Spleen (tissue), 11 donors: ENCODE measurements at regions not wholly inside any gene's neighbourhood (a gene's known extent, or its start where the extent isn't known, plus 50 kb on each side); places are given as distances from the start of the nearest gene placed in this dataset.

Source experiments
- DNase-seq: peaks from one replicate; pipeline ENCODE4 v3.0.0-alpha.2; 2020
- H3K27ac ChIP-seq, 8 donors: fragments of 200-600 bp; sonication (generic) in 7 of 8; 1 replicate in 4 of 8; 2 replicates in 4 of 8; pipeline versions ENCODE4 v1.5.0 to v1.8.0; 2016 to 2021; ENCODE audit warnings: inconsistent platforms in 4 of 8, mild to moderate bottlenecking in 4 of 8, moderate library complexity in 1 of 8
- H3K27me3 ChIP-seq, 7 donors: fragments of 200-600 bp; sonication (generic) in 6 of 7; replicated peaks in 1 of 7; 1 replicate in 4 of 7; 2 replicates in 3 of 7; pipeline versions ENCODE4 v1.5.0 to v1.8.0; 2016 to 2021; ENCODE audit warnings: inconsistent platforms in 3 of 7, mild to moderate bottlenecking in 1 of 7
- H3K36me3 ChIP-seq, 6 donors: fragments of 200-600 bp; sonication (generic) in 5 of 6; 1 replicate in 4 of 6; 2 replicates in 2 of 6; pipeline versions ENCODE4 v1.5.0 to v1.8.0; 2016 to 2021; ENCODE audit warnings: inconsistent platforms in 2 of 6
- H3K4me1 ChIP-seq, 6 donors: fragments of 200-600 bp; sonication (generic) in 5 of 6; 1 replicate in 3 of 6; 2 replicates in 3 of 6; pipeline versions ENCODE4 v1.5.0 to v1.8.0; 2016 to 2021; ENCODE audit warnings: inconsistent platforms in 3 of 6
- H3K4me3 ChIP-seq, 8 donors: fragments of 200-600 bp; sonication (generic) in 7 of 8; 1 replicate in 4 of 8; 2 replicates in 4 of 8; pipeline versions ENCODE4 v1.5.0 to v1.8.0; 2016 to 2021; ENCODE audit warnings: inconsistent platforms in 4 of 8, mild to moderate bottlenecking in 4 of 8, moderate library complexity in 2 of 8
- H3K9me3 ChIP-seq, 8 donors: fragments of 200-600 bp; sonication (generic) in 7 of 8; 1 replicate in 4 of 8; 2 replicates in 4 of 8; pipeline versions ENCODE4 v1.5.0 to v1.8.0; 2016 to 2021; ENCODE audit warnings: inconsistent platforms in 4 of 8
- POLR2A ChIP-seq, 3 donors: fragments of 450-650 bp; IDR thresholded peaks; one replicate each; pipeline ENCODE4 v1.5.1; 2017; ENCODE audit warnings: antibody characterized with exemption in 3 of 3, mild to moderate bottlenecking in 1 of 3
- POLR2AphosphoS5 ChIP-seq, 3 donors: sonication (generic); formaldehyde crosslinking; IDR thresholded peaks; one replicate each; pipeline ENCODE4 v1.5.1; 2017; ENCODE audit warnings: antibody characterized with exemption in 3 of 3
- WGBS, 5 donors: extraction: QIAGEN DNeasy Blood & Tissue Kit in 3 of 5; methylation state at CpG; one replicate each; pipeline versions ENCODE4 v1.1.5 to v1.1.7; 2013 to 2018; 5-methylcytosine and 5-hydroxymethylcytosine counted together
- intact Hi-C: fragments of 100-400 bp; cut with DNase I; formaldehyde crosslinking; loops from one replicate; pipeline ENCODE4 v1.15.0; 2023; ENCODE audit warnings: low total_unique reads
- TF ChIP-seq, protein P1 (sequence below), 11 experiments: fragments of 200-600 bp in 7 of 11; fragments of 450-650 bp in 4 of 11; sonication (generic) in 4 of 11; IDR thresholded peaks in 8 of 11; conservative IDR thresholded peaks in 3 of 11; 1 replicate in 7 of 11; 2 replicates in 4 of 11; pipeline versions ENCODE4 v1.4.0 to v1.8.0; 2016 to 2021; ENCODE audit warnings: antibody characterized with exemption in 11 of 11, inconsistent platforms in 4 of 11, mild to moderate bottlenecking in 1 of 11
- donor health status: healthy with polysubstance abuse.
- donor health status: DM: no; HTN: no; CAD: no; lungs with moderate emphysema.
- donor health status: DM: no; HTN: no; CAD: no.
- donor health status: Bipolar disorder and iron deficiency.
- donor health status: healthy.
- donor health status: DM: no; HTN: no; CAD: no.
- donor health status: DM: yes; HTN: yes; CAD: no.

DNA sequence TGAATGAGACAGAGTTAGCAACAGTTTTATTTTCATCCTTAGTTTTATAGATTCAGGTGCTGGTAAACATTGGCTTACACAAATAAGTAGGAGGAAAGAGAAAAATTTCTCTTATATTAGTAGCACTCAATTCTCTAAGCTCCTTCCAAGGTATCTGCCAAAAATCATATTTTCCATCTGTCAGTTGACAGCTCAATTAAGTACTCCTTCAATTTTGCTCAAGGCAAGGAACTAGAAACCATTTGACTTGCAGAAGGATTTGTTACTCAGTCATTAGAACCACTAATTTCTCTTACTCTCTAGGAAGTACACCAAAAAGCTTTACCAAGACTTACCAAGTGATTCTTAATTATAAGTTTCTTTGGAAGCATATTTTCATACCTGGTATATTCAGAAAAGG, 101.4 kb upstream of the ATP8B1 start:
- peaks cover 0 to 4% (median 0%) of the 10 kb centered on the region in 6 donors for H3K4me1 ChIP-seq
- no peak for DNase-seq
- no peak overlapping the region for H3K4me3 ChIP-seq
- intact Hi-C loops = no loop called here
- TF ChIP-seq POLR2A (IDR thresholded peaks at IDR 0.05) = no peak
- TF ChIP-seq POLR2AphosphoS5 (IDR thresholded peaks at IDR 0.05) = no peak
- TF ChIP-seq, protein P1, sequence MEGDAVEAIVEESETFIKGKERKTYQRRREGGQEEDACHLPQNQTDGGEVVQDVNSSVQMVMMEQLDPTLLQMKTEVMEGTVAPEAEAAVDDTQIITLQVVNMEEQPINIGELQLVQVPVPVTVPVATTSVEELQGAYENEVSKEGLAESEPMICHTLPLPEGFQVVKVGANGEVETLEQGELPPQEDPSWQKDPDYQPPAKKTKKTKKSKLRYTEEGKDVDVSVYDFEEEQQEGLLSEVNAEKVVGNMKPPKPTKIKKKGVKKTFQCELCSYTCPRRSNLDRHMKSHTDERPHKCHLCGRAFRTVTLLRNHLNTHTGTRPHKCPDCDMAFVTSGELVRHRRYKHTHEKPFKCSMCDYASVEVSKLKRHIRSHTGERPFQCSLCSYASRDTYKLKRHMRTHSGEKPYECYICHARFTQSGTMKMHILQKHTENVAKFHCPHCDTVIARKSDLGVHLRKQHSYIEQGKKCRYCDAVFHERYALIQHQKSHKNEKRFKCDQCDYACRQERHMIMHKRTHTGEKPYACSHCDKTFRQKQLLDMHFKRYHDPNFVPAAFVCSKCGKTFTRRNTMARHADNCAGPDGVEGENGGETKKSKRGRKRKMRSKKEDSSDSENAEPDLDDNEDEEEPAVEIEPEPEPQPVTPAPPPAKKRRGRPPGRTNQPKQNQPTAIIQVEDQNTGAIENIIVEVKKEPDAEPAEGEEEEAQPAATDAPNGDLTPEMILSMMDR (IDR thresholded peaks at IDR 0.05 in 8 of 11, conservative IDR thresholded peaks at IDR 0.05 in 3 of 11) = no peak
- peaks cover 0 to 9% (median 0%) of the 10 kb centered on the region in 7 donors for H3K27me3 ChIP-seq
- no peaks in the 10 kb centered on the region for H3K9me3 ChIP-seq
- H3K36me3 ChIP-seq = no peaks in the 10 kb centered on the region
- no peak overlapping the region for H3K27ac ChIP-seq

DNA sequence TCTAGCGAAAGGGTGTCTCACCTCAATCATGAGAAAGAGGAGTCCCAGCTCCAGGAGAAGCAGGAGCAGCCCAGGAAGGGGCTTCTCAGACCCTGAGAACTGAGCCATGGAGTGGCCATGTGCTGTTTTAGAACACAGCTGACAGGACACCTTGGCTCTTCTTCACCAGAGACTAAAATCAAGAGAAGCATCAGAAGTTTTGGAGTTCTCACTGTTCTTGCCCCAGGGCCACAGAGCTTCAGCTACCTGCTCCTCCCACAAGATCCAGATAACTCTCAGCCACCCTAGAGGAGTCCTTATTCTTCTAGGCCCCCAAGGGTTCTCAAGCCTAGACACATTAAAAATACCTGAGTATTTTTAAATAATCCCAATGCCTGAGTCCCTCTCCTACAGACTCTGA, 99.6 kb upstream of the ATP8B1 start:
- Histone ChIP-seq H3K27me3 (peaks cover 0 to 9% (median 0%) of the 10 kb centered on the region in 7 donors), H3K4me1 (peaks cover 0 to 4% (median 0%) of the 10 kb centered on the region in 6 donors), H3K36me3 (no peaks in the 10 kb centered on the region), H3K27ac (no peak overlapping the region), H3K9me3 (no peaks in the 10 kb centered on the region), H3K4me3 (no peak overlapping the region)
- DNase-seq = no peak
- intact Hi-C loops = no loop called here
- TF ChIP-seq POLR2A (IDR thresholded peaks at IDR 0.05) = no peak
- no peak for TF ChIP-seq POLR2AphosphoS5 (IDR thresholded peaks at IDR 0.05)
- TF ChIP-seq, protein P1 (IDR thresholded peaks at IDR 0.05 in 8 of 11, conservative IDR thresholded peaks at IDR 0.05 in 3 of 11) = no peak
- WGBS, 5 donors = 81 to 94% (median 89%) methylated on average over 1 of the region's 1 CpG

DNA sequence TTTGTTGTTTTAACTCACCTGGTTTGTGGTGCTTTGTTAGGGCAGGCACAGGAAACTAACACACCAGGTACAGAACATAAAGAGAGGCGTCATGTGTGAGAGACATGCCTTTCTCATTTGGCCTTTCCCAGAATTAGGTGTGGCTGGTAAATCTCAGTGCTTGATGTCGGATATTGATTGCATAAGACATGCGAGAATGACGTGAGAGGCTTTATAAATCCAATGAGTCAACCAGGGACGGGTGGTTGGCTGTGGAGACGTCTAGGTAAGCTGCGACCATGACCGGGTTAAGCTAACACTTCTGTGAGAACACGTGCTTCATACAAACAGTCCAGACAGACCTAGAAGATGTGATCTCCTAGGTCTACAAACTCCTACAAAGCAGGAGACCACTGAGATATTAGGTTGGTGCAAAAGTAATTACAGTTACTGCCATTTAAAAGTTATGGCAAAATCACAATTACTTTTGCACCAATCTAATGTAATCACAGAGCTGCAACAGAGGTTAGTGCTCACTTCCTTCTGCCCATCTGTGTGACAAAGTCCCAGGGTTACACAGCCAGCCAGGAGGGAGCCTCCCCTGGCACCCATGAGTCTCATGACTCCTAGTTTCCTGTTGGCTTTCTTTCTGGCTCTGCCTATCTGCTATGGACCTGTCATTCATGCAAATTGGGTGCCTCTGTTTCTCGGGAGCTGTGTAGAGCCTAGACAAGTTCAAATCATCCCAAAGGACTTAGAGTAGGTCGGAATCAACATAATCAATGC, 98.9 kb upstream of the ATP8B1 start:
- no peaks in the 10 kb centered on the region for H3K36me3 ChIP-seq
- no peak overlapping the region for H3K4me3 ChIP-seq
- no peaks in the 10 kb centered on the region for H3K4me1 ChIP-seq
- intact Hi-C loops = no loop called here
- no peaks in the 10 kb centered on the region for H3K9me3 ChIP-seq
- peaks cover 0 to 9% (median 0%) of the 10 kb centered on the region in 7 donors for H3K27me3 ChIP-seq
- TF ChIP-seq POLR2AphosphoS5 (IDR thresholded peaks at IDR 0.05) (no peak), POLR2A (IDR thresholded peaks at IDR 0.05) (no peak)
- TF ChIP-seq, protein P1 (IDR thresholded peaks at IDR 0.05 in 8 of 11, conservative IDR thresholded peaks at IDR 0.05 in 3 of 11) = no peak
- 81 to 89% (median 82%) methylated on average over 11 of the region's 11 CpGs for WGBS, 5 donors
- no peak overlapping the region for H3K27ac ChIP-seq
- DNase-seq = no peak

DNA sequence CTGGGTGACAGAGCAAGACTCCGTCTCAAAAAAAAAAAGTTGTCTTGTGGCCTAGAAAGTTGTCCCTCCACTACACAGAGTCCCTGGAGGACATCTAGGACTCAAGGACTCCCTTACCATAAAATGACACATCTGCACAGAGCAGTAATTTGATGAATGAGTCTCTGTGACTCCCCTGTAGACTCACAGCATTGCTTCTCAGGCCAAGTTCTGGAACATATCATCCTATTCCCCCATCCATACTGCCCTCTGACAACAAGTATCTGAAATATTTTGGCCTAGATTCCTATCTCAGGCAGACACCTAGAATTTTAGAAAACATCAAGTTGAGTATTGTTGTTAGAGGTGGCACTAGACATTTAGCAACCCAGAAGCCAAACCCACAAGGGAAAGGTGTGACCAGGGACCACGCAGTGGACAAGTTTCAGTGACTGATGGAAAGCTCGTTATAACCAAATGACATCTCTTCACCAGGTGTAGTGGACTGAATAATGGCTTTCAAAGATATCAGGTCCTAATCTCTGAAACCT, 97.9 kb upstream of the ATP8B1 start:
- no peak for DNase-seq
- peaks cover 0 to 3% (median 0%) of the 10 kb centered on the region in 8 donors for H3K9me3 ChIP-seq
- H3K27me3 ChIP-seq = peaks cover 0 to 7% (median 0%) of the 10 kb centered on the region in 7 donors
- H3K36me3 ChIP-seq = no peaks in the 10 kb centered on the region
- TF ChIP-seq POLR2AphosphoS5 (IDR thresholded peaks at IDR 0.05) (no peak), POLR2A (IDR thresholded peaks at IDR 0.05) (no peak)
- TF ChIP-seq, protein P1 (IDR thresholded peaks at IDR 0.05 in 8 of 11, conservative IDR thresholded peaks at IDR 0.05 in 3 of 11) = no peak
- H3K4me1 ChIP-seq = no peaks in the 10 kb centered on the region
- H3K27ac ChIP-seq = no peak overlapping the region
- 85 to 92% (median 90%) methylated on average over 3 of the region's 3 CpGs for WGBS, 5 donors
- intact Hi-C loops = no loop called here
- no peak overlapping the region for H3K4me3 ChIP-seq
